ENCODE measurements at regions not wholly inside any gene's neighbourhood (a gene's known extent, or its start where the extent isn't known, plus 50 kb on each side); places are given as distances from the start of the nearest gene placed in this dataset.
A peak's percentile ranks its signal among the peaks of the same experiment; 100 is the strongest.

DNA sequence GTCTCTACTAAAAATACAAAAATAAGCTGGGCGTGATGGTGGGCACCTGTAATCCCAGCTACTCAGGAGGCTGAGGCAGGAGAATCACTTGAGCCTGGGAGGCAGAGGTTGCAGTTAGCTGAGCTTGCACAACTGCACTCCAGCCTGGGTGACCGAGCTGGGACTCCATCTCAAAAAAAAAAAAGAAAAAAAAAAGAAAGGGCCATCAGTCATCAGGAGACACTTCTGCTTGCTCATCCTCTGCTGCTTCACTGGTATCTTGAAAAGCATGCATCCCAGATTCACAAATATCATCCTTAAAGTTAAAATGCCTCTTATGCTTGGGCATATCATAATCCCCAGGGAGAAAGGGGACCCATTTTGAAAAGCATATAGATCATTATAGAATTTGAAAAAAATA lies 176.6 kb upstream of the NR2F2 start:
- H3K4me1 ChIP-seq (ENCODE audit: low read depth), result no peaks in the 10 kb centered on the region
- H3K4me3 ChIP-seq, result no peak overlapping the region
- H3K27ac ChIP-seq, result no peak overlapping the region
- TF ChIP-seq, protein P1, sequence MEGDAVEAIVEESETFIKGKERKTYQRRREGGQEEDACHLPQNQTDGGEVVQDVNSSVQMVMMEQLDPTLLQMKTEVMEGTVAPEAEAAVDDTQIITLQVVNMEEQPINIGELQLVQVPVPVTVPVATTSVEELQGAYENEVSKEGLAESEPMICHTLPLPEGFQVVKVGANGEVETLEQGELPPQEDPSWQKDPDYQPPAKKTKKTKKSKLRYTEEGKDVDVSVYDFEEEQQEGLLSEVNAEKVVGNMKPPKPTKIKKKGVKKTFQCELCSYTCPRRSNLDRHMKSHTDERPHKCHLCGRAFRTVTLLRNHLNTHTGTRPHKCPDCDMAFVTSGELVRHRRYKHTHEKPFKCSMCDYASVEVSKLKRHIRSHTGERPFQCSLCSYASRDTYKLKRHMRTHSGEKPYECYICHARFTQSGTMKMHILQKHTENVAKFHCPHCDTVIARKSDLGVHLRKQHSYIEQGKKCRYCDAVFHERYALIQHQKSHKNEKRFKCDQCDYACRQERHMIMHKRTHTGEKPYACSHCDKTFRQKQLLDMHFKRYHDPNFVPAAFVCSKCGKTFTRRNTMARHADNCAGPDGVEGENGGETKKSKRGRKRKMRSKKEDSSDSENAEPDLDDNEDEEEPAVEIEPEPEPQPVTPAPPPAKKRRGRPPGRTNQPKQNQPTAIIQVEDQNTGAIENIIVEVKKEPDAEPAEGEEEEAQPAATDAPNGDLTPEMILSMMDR (IDR thresholded peaks at IDR 0.05; ENCODE audit: low read depth, low read length), result no peak
- no peaks in the 10 kb centered on the region for H3K9me3 ChIP-seq (ENCODE audit: low read depth)
- no peaks in the 10 kb centered on the region for H3K27me3 ChIP-seq
- no peak for DNase-seq (ENCODE audit: low read depth in 1 of 2, low spot score in 1 of 2)
- H3K36me3 ChIP-seq, result no peaks in the 10 kb centered on the region

DNA sequence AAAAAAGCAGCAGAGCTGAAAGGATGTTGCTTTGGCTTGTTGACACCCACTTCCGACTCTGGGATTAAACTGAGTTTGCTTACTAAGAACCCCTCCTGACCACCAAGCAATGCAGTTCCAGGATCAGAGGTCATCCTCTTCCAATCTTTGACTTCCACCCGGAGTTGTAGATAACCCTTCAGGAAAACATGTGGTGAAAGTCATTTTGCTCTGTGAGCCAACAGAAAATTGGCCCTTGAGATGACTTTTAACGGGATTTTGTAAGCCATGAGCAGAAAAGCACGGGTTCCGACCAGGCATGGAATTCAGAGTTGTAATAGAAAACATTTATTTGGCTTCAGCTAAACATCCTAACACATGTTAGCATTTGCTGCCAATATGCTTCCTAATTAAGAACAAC lies 171.6 kb upstream of the NR2F2 start:
- H3K27me3 ChIP-seq, result no peaks in the 10 kb centered on the region
- H3K4me1 ChIP-seq (ENCODE audit: low read depth), result no peaks in the 10 kb centered on the region
- peak in 1 of 2 donors; percentile 33 for DNase-seq (ENCODE audit: low read depth in 1 of 2, low spot score in 1 of 2)
- H3K27ac ChIP-seq, result no peak overlapping the region
- no peak overlapping the region for H3K4me3 ChIP-seq
- no peaks in the 10 kb centered on the region for H3K36me3 ChIP-seq
- TF ChIP-seq, protein P1 (IDR thresholded peaks at IDR 0.05; ENCODE audit: low read depth, low read length), result no peak
- H3K9me3 ChIP-seq (ENCODE audit: low read depth), result no peaks in the 10 kb centered on the region

DNA sequence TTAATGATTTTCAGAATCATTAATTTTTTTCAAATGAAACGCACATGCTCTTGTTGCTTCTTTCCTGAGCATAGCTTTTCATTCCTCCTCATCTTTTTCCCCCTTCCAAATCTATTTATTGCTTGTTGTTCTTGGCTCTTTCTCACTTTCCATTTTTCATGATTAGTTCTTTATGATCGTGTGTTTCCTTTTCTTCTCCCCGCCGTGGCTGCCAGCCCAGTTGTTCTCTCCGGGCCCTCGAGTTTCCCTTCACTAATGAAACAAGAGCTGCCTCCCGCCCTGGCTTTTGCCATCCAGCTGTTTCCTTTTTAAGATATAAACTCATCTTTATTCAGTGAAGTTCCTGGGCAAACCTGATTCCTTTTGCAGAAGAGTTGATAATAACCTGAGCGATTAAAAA lies 170.2 kb upstream of the NR2F2 start:
- H3K27me3 ChIP-seq, result no peaks in the 10 kb centered on the region
- peak in 1 of 2 donors; percentile 64 for DNase-seq (ENCODE audit: low read depth in 1 of 2, low spot score in 1 of 2)
- H3K4me3 ChIP-seq, result no peak overlapping the region
- TF ChIP-seq, protein P1 (IDR thresholded peaks at IDR 0.05; ENCODE audit: low read depth, low read length), result no peak
- no peaks in the 10 kb centered on the region for H3K36me3 ChIP-seq
- H3K9me3 ChIP-seq (ENCODE audit: low read depth), result no peaks in the 10 kb centered on the region
- H3K4me1 ChIP-seq (ENCODE audit: low read depth), result no peaks in the 10 kb centered on the region
- no peak overlapping the region for H3K27ac ChIP-seq

DNA sequence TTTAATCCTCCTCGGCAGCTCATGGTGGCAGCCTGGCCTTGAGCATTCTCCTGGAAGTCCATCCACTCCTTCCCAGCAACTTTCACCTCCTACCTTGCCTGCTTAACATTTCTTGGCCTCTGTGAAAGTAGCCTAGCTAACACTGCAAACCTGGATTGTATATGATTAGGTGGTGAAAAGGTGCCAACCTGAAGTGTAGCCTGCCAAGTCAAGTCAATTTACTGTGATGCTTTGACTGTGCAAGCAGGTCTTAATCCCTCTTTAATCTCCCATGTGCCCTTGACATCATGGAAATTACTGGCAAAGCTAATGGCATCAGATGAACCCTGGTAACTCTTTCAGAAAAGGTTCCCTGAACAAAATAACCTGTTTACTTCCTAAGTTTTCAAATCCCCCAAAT lies 169.7 kb upstream of the NR2F2 start:
- H3K4me1 ChIP-seq (ENCODE audit: low read depth), result peaks cover 4% of the 10 kb centered on the region
- no peak overlapping the region for H3K27ac ChIP-seq
- H3K9me3 ChIP-seq (ENCODE audit: low read depth), result no peaks in the 10 kb centered on the region
- H3K36me3 ChIP-seq, result no peaks in the 10 kb centered on the region
- DNase-seq (ENCODE audit: low read depth in 1 of 2, low spot score in 1 of 2), result no peak
- TF ChIP-seq, protein P1 (IDR thresholded peaks at IDR 0.05; ENCODE audit: low read depth, low read length), result no peak
- no peak overlapping the region for H3K4me3 ChIP-seq
- no peaks in the 10 kb centered on the region for H3K27me3 ChIP-seq

DNA sequence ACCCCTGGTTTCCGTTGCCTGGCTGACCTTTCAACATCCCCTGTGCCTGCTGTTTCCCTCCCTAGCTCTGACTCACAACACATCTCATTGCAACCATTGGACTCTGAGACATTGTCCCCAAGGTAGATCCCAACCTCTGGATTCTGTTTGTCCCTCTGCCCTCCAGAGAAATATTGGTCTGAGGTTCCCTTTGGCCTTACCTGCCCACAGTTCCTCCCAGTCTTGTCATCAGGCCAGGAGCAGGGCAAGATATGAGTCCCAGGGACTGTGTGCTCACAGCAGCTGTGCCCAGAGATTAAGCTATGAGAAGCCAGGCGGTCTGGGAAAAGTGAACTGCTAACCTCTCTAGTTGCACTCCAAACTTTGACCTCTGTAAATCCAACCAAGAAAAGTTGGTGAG lies 168.2 kb upstream of the NR2F2 start:
- Histone ChIP-seq H3K9me3 (ENCODE audit: low read depth) (no peaks in the 10 kb centered on the region), H3K4me3 (no peak overlapping the region), H3K27me3 (no peaks in the 10 kb centered on the region), H3K4me1 (ENCODE audit: low read depth) (peaks cover 16% of the 10 kb centered on the region), H3K36me3 (no peaks in the 10 kb centered on the region), H3K27ac (no peak overlapping the region)
- no peak for DNase-seq (ENCODE audit: low read depth in 1 of 2, low spot score in 1 of 2)
- TF ChIP-seq, protein P1 (IDR thresholded peaks at IDR 0.05; ENCODE audit: low read depth, low read length), result no peak

DNA sequence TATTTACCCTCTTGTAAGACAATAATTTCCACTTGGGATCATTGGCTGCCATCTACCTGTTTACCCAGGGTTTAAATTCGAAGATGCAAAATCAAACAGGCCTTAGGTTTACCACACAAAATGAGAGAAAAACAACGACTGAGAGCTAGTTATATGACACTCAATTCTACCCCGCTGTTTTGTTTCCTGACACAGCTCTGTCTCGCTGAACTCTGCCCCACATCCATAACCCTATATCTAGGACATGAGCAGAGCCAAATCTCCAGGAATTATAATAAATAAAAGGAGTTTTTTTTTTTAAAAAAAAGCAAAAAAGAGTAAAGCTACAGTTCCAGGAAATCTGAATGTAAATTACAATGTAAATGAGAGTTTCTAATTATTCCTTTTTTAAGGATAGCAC lies 165.4 kb upstream of the NR2F2 start:
- DNase-seq (ENCODE audit: low read depth in 1 of 2, low spot score in 1 of 2), result no peak
- H3K4me1 ChIP-seq (ENCODE audit: low read depth), result peaks cover 16% of the 10 kb centered on the region
- H3K36me3 ChIP-seq, result no peaks in the 10 kb centered on the region
- H3K27ac ChIP-seq, result no peak overlapping the region
- H3K27me3 ChIP-seq, result no peaks in the 10 kb centered on the region
- no peaks in the 10 kb centered on the region for H3K9me3 ChIP-seq (ENCODE audit: low read depth)
- TF ChIP-seq, protein P1 (IDR thresholded peaks at IDR 0.05; ENCODE audit: low read depth, low read length), result no peak
- H3K4me3 ChIP-seq, result no peak overlapping the region

Measured in cardiac muscle cell (in vitro differentiated cells and primary cell).